H9 (cell line): ENCODE measurements at regions not wholly inside any gene's neighbourhood (a gene's known extent, or its start where the extent isn't known, plus 50 kb on each side); places are given as distances from the start of the nearest gene placed in this dataset.

Source experiments
- DNase-seq: peaks from one replicate; pipeline ENCODE4 v3.0.0-alpha.2; 2017
- H2AFZ ChIP-seq: one replicate; pipeline ENCODE4 v1.6.1; 2013; ENCODE audit warnings: mild to moderate bottlenecking, low read length, control low read depth, moderate library complexity
- H2AK5ac ChIP-seq: 2 replicates; pipeline ENCODE4 v1.6.1; 2013; ENCODE audit warnings: low read length, control low read depth, mixed read lengths; ENCODE audit not compliant: insufficient read length
- H2BK120ac ChIP-seq: one replicate; pipeline ENCODE4 v1.6.1; 2013; ENCODE audit warnings: low read depth, mild to moderate bottlenecking, low read length, control low read depth, inconsistent platforms; ENCODE audit not compliant: poor library complexity, severe bottlenecking
- H2BK12ac ChIP-seq: 2 replicates; pipeline ENCODE4 v1.6.1; 2013; ENCODE audit warnings: low read length, control low read depth, mixed read lengths, low read depth; ENCODE audit not compliant: insufficient read length
- H2BK15ac ChIP-seq: 2 replicates; pipeline ENCODE4 v1.6.1; 2013; ENCODE audit warnings: low read depth, low read length, control low read depth
- H2BK20ac ChIP-seq: one replicate; pipeline ENCODE4 v1.6.1; 2013; ENCODE audit warnings: low read depth, mild to moderate bottlenecking, low read length, control low read depth, inconsistent platforms; ENCODE audit not compliant: poor library complexity, severe bottlenecking
- H2BK5ac ChIP-seq: 2 replicates; pipeline ENCODE4 v1.6.1; 2013; ENCODE audit warnings: low read length, control low read depth, mixed read lengths; ENCODE audit not compliant: insufficient read length
- H3K14ac ChIP-seq: 2 replicates; pipeline ENCODE4 v1.6.1; 2013; ENCODE audit warnings: low read length, control low read depth; ENCODE audit not compliant: insufficient read depth
- H3K18ac ChIP-seq: 2 replicates; pipeline ENCODE4 v1.6.1; 2013; ENCODE audit warnings: low read depth, mild to moderate bottlenecking, mixed read lengths, low read length, control low read depth; ENCODE audit not compliant: insufficient read length
- H3K23ac ChIP-seq: 2 replicates; pipeline ENCODE4 v1.6.1; 2013; ENCODE audit warnings: low read length, control low read depth, mixed read lengths, low read depth; ENCODE audit not compliant: insufficient read length
- H3K23me2 ChIP-seq: 2 replicates; pipeline ENCODE4 v1.6.1; 2013; ENCODE audit warnings: low read depth, mild to moderate bottlenecking, mixed read lengths, low read length, control low read depth; ENCODE audit not compliant: insufficient read length, poor library complexity, severe bottlenecking
- H3K27ac ChIP-seq: 2 replicates; pipeline ENCODE4 v1.5.1; 2013; ENCODE audit warnings: low read length, control low read depth, mixed read lengths, low read depth; ENCODE audit not compliant: insufficient read length
- H3K27me3 ChIP-seq: 2 replicates; pipeline ENCODE4 v1.6.1; 2013; ENCODE audit warnings: low read length, control low read depth, inconsistent platforms; ENCODE audit not compliant: insufficient read depth
- H3K4ac ChIP-seq: 2 replicates; pipeline ENCODE4 v1.6.1; 2013; ENCODE audit warnings: low read depth, mild to moderate bottlenecking, control low read depth, inconsistent platforms, low read length, moderate library complexity
- H3K4me1 ChIP-seq: 2 replicates; pipeline ENCODE4 v1.6.1; 2013; ENCODE audit warnings: low read length, control low read depth, inconsistent platforms; ENCODE audit not compliant: insufficient read depth
- H3K4me2 ChIP-seq: 2 replicates; pipeline ENCODE4 v1.6.1; 2013; ENCODE audit warnings: low read length, control low read depth, mixed read lengths; ENCODE audit not compliant: insufficient read length, insufficient read depth
- H3K56ac ChIP-seq: 2 replicates; pipeline ENCODE4 v1.6.1; 2013; ENCODE audit warnings: low read depth, mild to moderate bottlenecking, mixed read lengths, low read length, control low read depth; ENCODE audit not compliant: insufficient read length
- H3K79me1 ChIP-seq: 2 replicates; pipeline ENCODE4 v1.6.1; 2013; ENCODE audit warnings: low read depth, mild to moderate bottlenecking, moderate library complexity, low read length, control low read depth, inconsistent platforms; ENCODE audit not compliant: insufficient read depth, poor library complexity, severe bottlenecking
- H3K79me2 ChIP-seq: 2 replicates; pipeline ENCODE4 v1.6.1; 2013; ENCODE audit warnings: low read length, control low read depth, inconsistent platforms; ENCODE audit not compliant: insufficient read depth
- H3K9ac ChIP-seq: 2 replicates; pipeline ENCODE4 v1.6.1; 2013; ENCODE audit warnings: low read length, control low read depth, mixed read lengths; ENCODE audit not compliant: insufficient read length; ENCODE audit errors: extremely low read depth
- H3K9me3 ChIP-seq: one replicate; pipeline ENCODE4 v1.6.1; 2013; ENCODE audit warnings: low read depth, low read length, inconsistent platforms; ENCODE audit not compliant: control insufficient read depth
- H3T11ph ChIP-seq: one replicate; pipeline ENCODE4 v1.6.1; 2013; ENCODE audit warnings: mild to moderate bottlenecking, low read length, control low read depth, inconsistent platforms
- H4K20me1 ChIP-seq: one replicate; pipeline ENCODE4 v1.6.1; 2013; ENCODE audit not compliant: control insufficient read depth, insufficient read length, insufficient read depth
- H4K5ac ChIP-seq: 2 replicates; pipeline ENCODE4 v1.6.1; 2013; ENCODE audit warnings: low read depth, mild to moderate bottlenecking, mixed read lengths, low read length, control low read depth; ENCODE audit not compliant: insufficient read length
- H4K8ac ChIP-seq: replicated peaks from 2 replicates; pipeline ENCODE4 v1.6.1; 2013; ENCODE audit warnings: low read length, control low read depth, mixed read lengths, low read depth; ENCODE audit not compliant: insufficient read length
- H4K91ac ChIP-seq: 2 replicates; pipeline ENCODE4 v1.6.1; 2013; ENCODE audit warnings: low read depth, mild to moderate bottlenecking, moderate library complexity, mixed read lengths, low read length, control low read depth; ENCODE audit not compliant: insufficient read length
- H3K27ac Mint-ChIP-seq, 3 experiments: 2 replicates in 2 of 3; 3 replicates in 1 of 3; pipeline ENCODE4 v1.8.0; 2020 to 2021; ENCODE audit warnings: mixed read lengths in 3 of 3, mild to moderate bottlenecking in 1 of 3, moderate library complexity in 1 of 3
- H3K27me3 Mint-ChIP-seq: 2 replicates; pipeline ENCODE4 v1.8.0; 2021; ENCODE audit warnings: low read depth, mild to moderate bottlenecking, moderate library complexity, mixed read lengths
- H3K36me3 Mint-ChIP-seq, 3 experiments: 2 replicates in 2 of 3; 3 replicates in 1 of 3; pipeline ENCODE4 v1.8.0; 2020 to 2021; ENCODE audit warnings: low read depth in 3 of 3, mixed read lengths in 3 of 3; ENCODE audit not compliant: insufficient read depth in 1 of 3
- H3K4me1 Mint-ChIP-seq, 2 experiments: 2 replicates each; pipeline ENCODE4 v1.8.0; 2020; ENCODE audit warnings: mixed read lengths in 2 of 2
- H3K4me3 Mint-ChIP-seq, 2 experiments: 2 replicates in 1 of 2; 3 replicates in 1 of 2; pipeline ENCODE4 v1.8.0; 2020 to 2021; ENCODE audit warnings: mild to moderate bottlenecking in 2 of 2, mixed read lengths in 2 of 2, moderate library complexity in 1 of 2
- H3K9me3 Mint-ChIP-seq, 2 experiments: 2 replicates in 1 of 2; 3 replicates in 1 of 2; pipeline ENCODE4 v1.8.0; 2020; ENCODE audit warnings: mild to moderate bottlenecking in 2 of 2, mixed read lengths in 2 of 2, moderate library complexity in 1 of 2
- TF ChIP-seq, protein P1 (sequence below): fragments of 200-600 bp; sonication (generic); conservative IDR thresholded peaks from 3 replicates; pipeline ENCODE4 v1.8.0; 2021; ENCODE audit warnings: antibody characterized with exemption, mild to moderate bottlenecking

DNA sequence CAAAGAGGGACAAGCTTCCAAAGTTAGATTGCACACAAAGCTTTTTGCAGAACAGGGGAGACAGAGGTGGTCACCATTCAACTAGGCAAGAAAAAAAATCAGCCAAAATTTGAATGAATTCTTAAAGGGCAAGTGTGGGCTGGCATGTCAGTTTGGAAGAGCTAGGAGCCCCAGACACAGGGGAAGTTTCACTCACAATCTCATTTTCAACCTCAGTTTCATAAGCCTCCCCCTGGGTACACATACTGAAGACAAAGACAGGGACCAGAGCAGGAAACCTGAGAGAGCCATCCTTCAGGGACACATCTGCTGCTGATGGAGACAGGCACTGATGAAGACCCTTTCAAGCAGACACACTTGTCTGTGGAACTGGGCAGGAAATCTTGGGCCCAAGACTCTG is 106.3 kb upstream of the PSMD7 start:
- Histone ChIP-seq H3K27me3 (no peaks in the 10 kb centered on the region), H2BK12ac (no peak overlapping the region), H2BK120ac (no peak overlapping the region), H3K9ac (no peak overlapping the region), H3K4me2 (no peak overlapping the region), H3K79me2 (no peaks in the 10 kb centered on the region), H3K79me1 (no peaks in the 10 kb centered on the region), H4K8ac (no peak overlapping the region), H3K9me3 (no peaks in the 10 kb centered on the region), H2BK20ac (no peak overlapping the region), H3K4me1 (no peaks in the 10 kb centered on the region), H3K23me2 (no peaks in the 10 kb centered on the region), H3K18ac (no peak overlapping the region), H4K91ac (no peak overlapping the region), H3K4ac (no peak overlapping the region), H3K56ac (no peak overlapping the region), H3K14ac (peak overlapping the region; percentile 29; the same call in 1 of the 2 replicates), H2BK15ac (no peak overlapping the region), H3K23ac (no peak overlapping the region), H2BK5ac (no peak overlapping the region), H3T11ph (no peak overlapping the region), H3K27ac (no peak overlapping the region), H4K20me1 (no peaks in the 10 kb centered on the region), H2AK5ac (no peak overlapping the region), H4K5ac (no peak overlapping the region), H2AFZ (no peak overlapping the region)
- DNase-seq = no peak
- Mint-ChIP-seq H3K27me3 (no peaks in the 10 kb centered on the region; the same call in 1 of the 2 replicates), H3K4me1 (no peaks in the 10 kb centered on the region), H3K27ac (no peak overlapping the region), H3K36me3 (no peaks in the 10 kb centered on the region), H3K4me3 (no peak overlapping the region), H3K9me3 (peaks cover 0 to 6% of the 10 kb centered on the region in 2 experiments; a peak in 1 of 5 replicates)
- TF ChIP-seq, protein P1, sequence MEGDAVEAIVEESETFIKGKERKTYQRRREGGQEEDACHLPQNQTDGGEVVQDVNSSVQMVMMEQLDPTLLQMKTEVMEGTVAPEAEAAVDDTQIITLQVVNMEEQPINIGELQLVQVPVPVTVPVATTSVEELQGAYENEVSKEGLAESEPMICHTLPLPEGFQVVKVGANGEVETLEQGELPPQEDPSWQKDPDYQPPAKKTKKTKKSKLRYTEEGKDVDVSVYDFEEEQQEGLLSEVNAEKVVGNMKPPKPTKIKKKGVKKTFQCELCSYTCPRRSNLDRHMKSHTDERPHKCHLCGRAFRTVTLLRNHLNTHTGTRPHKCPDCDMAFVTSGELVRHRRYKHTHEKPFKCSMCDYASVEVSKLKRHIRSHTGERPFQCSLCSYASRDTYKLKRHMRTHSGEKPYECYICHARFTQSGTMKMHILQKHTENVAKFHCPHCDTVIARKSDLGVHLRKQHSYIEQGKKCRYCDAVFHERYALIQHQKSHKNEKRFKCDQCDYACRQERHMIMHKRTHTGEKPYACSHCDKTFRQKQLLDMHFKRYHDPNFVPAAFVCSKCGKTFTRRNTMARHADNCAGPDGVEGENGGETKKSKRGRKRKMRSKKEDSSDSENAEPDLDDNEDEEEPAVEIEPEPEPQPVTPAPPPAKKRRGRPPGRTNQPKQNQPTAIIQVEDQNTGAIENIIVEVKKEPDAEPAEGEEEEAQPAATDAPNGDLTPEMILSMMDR = no peak
